K562 (cell line): ENCODE measurements at regions not wholly inside any gene's neighbourhood (a gene's known extent, or its start where the extent isn't known, plus 50 kb on each side); places are given as distances from the start of the nearest gene placed in this dataset.

Experiments
- ADNP ChIP-seq: fragments of 200-800 bp; sonication (Bioruptor generic); IDR thresholded peaks from 2 replicates; pipeline ENCODE4 v1.6.1; 2016; ENCODE audit warnings: missing genetic modification characterization, missing compliant biosample characterization
- CEBPZ ChIP-seq: fragments of 150-350 bp; IDR thresholded peaks from 2 replicates; pipeline ENCODE4 v1.6.1; 2014; ENCODE audit warnings: low read depth, mild to moderate bottlenecking, low read length, borderline replicate concordance
- CHAMP1 ChIP-seq: fragments of 450-650 bp; IDR thresholded peaks from 2 replicates; pipeline ENCODE4 v1.6.1; 2016; ENCODE audit warnings: mild to moderate bottlenecking
- E2F1 ChIP-seq: sonication (generic); formaldehyde crosslinking; IDR thresholded peaks from 2 replicates; pipeline ENCODE4 v1.8.1; 2023; ENCODE audit warnings: mild to moderate bottlenecking, missing genetic modification reagents, moderate library complexity
- HBP1 ChIP-seq: fragments of 450-650 bp; formaldehyde crosslinking; IDR thresholded peaks from 2 replicates; pipeline ENCODE4 v1.4.0; 2022; ENCODE audit warnings: missing genetic modification characterization
- HDAC8 ChIP-seq: fragments of 450-650 bp; IDR thresholded peaks from 2 replicates; pipeline ENCODE4 v1.6.1; 2016; ENCODE audit warnings: mild to moderate bottlenecking, missing genetic modification characterization, moderate library complexity, missing compliant biosample characterization
- HMG20B ChIP-seq: fragments of 250-450 bp; sonication (Bioruptor Pico); IDR thresholded peaks from 2 replicates; pipeline ENCODE4 v1.5.0; 2021; ENCODE audit warnings: mild to moderate bottlenecking
- HNRNPLL ChIP-seq: fragments of 200-400 bp; formaldehyde crosslinking; IDR thresholded peaks from 2 replicates; pipeline ENCODE4 v1.6.1; 2017; ENCODE audit warnings: low read length, low read depth, mild to moderate bottlenecking; ENCODE audit not compliant: poor library complexity, severe bottlenecking
- MLLT1 ChIP-seq, 2 experiments: fragments of 450-650 bp; IDR thresholded peaks; 2 replicates each; pipeline ENCODE4 v1.6.1; 2016
- NFE2 ChIP-seq: IDR thresholded peaks from 2 replicates; pipeline ENCODE4 v1.6.1; 2014; ENCODE audit warnings: antibody characterized with exemption, low read depth
- NFRKB ChIP-seq: fragments of 450-650 bp; IDR thresholded peaks from 2 replicates; pipeline ENCODE4 v1.6.1; 2016; ENCODE audit warnings: low read depth
- PHB ChIP-seq: fragments of 250-450 bp; sonication (Bioruptor Pico); IDR thresholded peaks from 2 replicates; pipeline ENCODE4 v1.5.0; 2021
- SAFB ChIP-seq: fragments of 200-400 bp; formaldehyde crosslinking; IDR thresholded peaks from 2 replicates; pipeline ENCODE4 v1.6.1; 2017; ENCODE audit warnings: low read depth, low read length, borderline replicate concordance
- ZNF280B ChIP-seq: fragments of 250-450 bp; sonication (Bioruptor Pico); IDR thresholded peaks from 2 replicates; pipeline ENCODE4 v1.5.1; 2021; ENCODE audit warnings: mild to moderate bottlenecking
- ZNF561 ChIP-seq: fragments of 450-650 bp; formaldehyde crosslinking; conservative IDR thresholded peaks from 2 replicates; pipeline ENCODE4 v1.4.0; 2020; ENCODE audit warnings: mild to moderate bottlenecking, moderate library complexity
- ZSCAN29 ChIP-seq: fragments of 450-650 bp; IDR thresholded peaks from 2 replicates; pipeline ENCODE4 v1.6.1; 2017

- TF ChIP-seq CHAMP1: peak; percentile 54; the same call in 1 of the 2 replicates
- TF ChIP-seq HMG20B: no peak
- TF ChIP-seq NFRKB: peak; percentile 79
- no peak for TF ChIP-seq HBP1 (CRISPR knock-in tag)
- TF ChIP-seq NFE2: peak; percentile 58
- TF ChIP-seq HNRNPLL: no peak
- TF ChIP-seq MLLT1 (IDR thresholded peaks at IDR 0.05): peak; percentile 41 to 47; a peak in 2 of 4 replicates
- TF ChIP-seq PHB: no peak
- no peak for TF ChIP-seq SAFB
- TF ChIP-seq E2F1 (CRISPR knock-in tag): no peak
- TF ChIP-seq ADNP: no peak; the same call in 1 of the 2 replicates
- TF ChIP-seq ZSCAN29: no peak
- no peak for TF ChIP-seq ZNF280B (CRISPR knock-in tag)
- no peak for TF ChIP-seq HDAC8 (tag)
- TF ChIP-seq ZNF561 (CRISPR knock-in tag): no peak
- no peak for TF ChIP-seq CEBPZ
Observed at GRCh38 chr18:2302628-2303516, 268.4 kb downstream of the METTL4 start (continued).
